ENCODE measurements at regions not wholly inside any gene's neighbourhood (a gene's known extent, or its start where the extent isn't known, plus 50 kb on each side); places are given as distances from the start of the nearest gene placed in this dataset.

DNA sequence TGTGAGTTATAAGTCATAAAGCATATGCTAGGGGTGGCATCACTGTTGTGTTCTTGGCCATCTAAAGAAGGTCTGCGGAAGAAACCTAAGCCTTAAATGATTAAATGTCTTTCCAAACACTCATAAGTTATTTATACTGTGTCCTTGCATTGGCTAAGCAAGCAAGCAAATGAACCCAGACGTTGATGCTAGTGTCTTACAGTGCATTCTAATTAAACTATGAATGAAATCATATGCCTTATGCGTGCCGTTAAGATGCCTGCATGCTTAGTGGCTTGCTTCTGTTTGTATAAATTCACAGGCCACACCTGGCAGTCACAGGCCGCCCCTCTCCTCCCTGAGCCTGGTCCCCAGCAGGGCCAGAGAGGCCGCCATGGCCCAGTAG is 49.9 kb downstream of the RIN2 start:
- H3K9ac ChIP-seq (ENCODE audit: insufficient read depth in 1 of 2, low read length in 2 of 2) = no peak overlapping the region
- H3K27me3 ChIP-seq (ENCODE audit: control insufficient read depth in 3 of 3, insufficient read depth in 3 of 3, low read length in 2 of 3) = no peaks in the 10 kb centered on the region
- 73 to 75% methylated on average over 6 of the region's 6 CpGs for WGBS, 2 donors
- H3K9me3 ChIP-seq (ENCODE audit: control insufficient read depth in 4 of 4, insufficient read depth in 3 of 4, low read length in 3 of 4) = no peaks in the 10 kb centered on the region
- ATAC-seq (ENCODE audit: insufficient read depth, low FRiP score) (no peak), DNase-seq (no peak)
- H3K4me3 ChIP-seq = no peak overlapping the region
- TF ChIP-seq, protein P1, sequence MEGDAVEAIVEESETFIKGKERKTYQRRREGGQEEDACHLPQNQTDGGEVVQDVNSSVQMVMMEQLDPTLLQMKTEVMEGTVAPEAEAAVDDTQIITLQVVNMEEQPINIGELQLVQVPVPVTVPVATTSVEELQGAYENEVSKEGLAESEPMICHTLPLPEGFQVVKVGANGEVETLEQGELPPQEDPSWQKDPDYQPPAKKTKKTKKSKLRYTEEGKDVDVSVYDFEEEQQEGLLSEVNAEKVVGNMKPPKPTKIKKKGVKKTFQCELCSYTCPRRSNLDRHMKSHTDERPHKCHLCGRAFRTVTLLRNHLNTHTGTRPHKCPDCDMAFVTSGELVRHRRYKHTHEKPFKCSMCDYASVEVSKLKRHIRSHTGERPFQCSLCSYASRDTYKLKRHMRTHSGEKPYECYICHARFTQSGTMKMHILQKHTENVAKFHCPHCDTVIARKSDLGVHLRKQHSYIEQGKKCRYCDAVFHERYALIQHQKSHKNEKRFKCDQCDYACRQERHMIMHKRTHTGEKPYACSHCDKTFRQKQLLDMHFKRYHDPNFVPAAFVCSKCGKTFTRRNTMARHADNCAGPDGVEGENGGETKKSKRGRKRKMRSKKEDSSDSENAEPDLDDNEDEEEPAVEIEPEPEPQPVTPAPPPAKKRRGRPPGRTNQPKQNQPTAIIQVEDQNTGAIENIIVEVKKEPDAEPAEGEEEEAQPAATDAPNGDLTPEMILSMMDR (IDR thresholded peaks at IDR 0.05; ENCODE audit: control extremely low read depth, extremely low read depth) = no peak
- peaks cover 0 to 6% (median 4%) of the 10 kb centered on the region in 4 donors for H3K36me3 ChIP-seq (ENCODE audit: control insufficient read depth in 4 of 4, insufficient read depth in 4 of 4, low read length in 4 of 4)
- H3K27ac ChIP-seq (ENCODE audit: low read depth in 1 of 2, low read length in 1 of 2) = no peak overlapping the region
- peaks cover 6 to 14% (median 8%) of the 10 kb centered on the region in 5 donors for H3K4me1 ChIP-seq (ENCODE audit: control insufficient read depth in 5 of 5, insufficient read depth in 5 of 5, low read length in 5 of 5)

DNA sequence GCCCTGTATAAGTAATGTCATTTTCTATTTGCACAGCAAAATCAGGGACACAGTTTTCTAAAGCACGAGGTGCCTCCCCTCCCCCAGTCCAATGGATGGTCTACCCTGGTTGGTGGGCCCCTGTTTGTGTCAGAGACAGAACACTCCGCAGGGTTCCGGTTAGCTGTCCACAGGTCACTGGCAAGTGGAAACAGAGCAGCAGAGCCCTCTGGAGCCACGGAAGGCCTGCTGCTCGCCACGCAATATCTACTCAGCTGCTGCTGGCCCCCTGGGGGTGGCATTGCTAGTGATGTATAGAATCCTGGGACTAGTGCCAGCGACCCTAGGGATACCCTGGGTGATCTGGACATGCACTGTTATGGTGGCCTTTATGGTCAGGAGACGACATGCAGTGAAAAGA is 50.4 kb downstream of the RIN2 start:
- no peaks in the 10 kb centered on the region for H3K9me3 ChIP-seq (ENCODE audit: control insufficient read depth in 4 of 4, insufficient read depth in 3 of 4, low read length in 3 of 4)
- H3K27me3 ChIP-seq (ENCODE audit: control insufficient read depth in 3 of 3, insufficient read depth in 3 of 3, low read length in 2 of 3) = no peaks in the 10 kb centered on the region
- H3K9ac ChIP-seq (ENCODE audit: insufficient read depth in 1 of 2, low read length in 2 of 2) = no peak overlapping the region
- H3K4me1 ChIP-seq (ENCODE audit: control insufficient read depth in 5 of 5, insufficient read depth in 5 of 5, low read length in 5 of 5) = peaks cover 6 to 14% (median 8%) of the 10 kb centered on the region in 5 donors
- H3K27ac ChIP-seq (ENCODE audit: low read depth in 1 of 2, low read length in 1 of 2) = no peak overlapping the region
- H3K36me3 ChIP-seq (ENCODE audit: control insufficient read depth in 4 of 4, insufficient read depth in 4 of 4, low read length in 4 of 4) = peaks cover 0 to 6% (median 4%) of the 10 kb centered on the region in 4 donors
- ATAC-seq (ENCODE audit: insufficient read depth, low FRiP score) (no peak), DNase-seq (no peak)
- no peak overlapping the region for H3K4me3 ChIP-seq
- TF ChIP-seq, protein P1 (IDR thresholded peaks at IDR 0.05; ENCODE audit: control extremely low read depth, extremely low read depth) = no peak
- WGBS, 2 donors = 90 to 95% methylated on average over 8 of the region's 8 CpGs

DNA sequence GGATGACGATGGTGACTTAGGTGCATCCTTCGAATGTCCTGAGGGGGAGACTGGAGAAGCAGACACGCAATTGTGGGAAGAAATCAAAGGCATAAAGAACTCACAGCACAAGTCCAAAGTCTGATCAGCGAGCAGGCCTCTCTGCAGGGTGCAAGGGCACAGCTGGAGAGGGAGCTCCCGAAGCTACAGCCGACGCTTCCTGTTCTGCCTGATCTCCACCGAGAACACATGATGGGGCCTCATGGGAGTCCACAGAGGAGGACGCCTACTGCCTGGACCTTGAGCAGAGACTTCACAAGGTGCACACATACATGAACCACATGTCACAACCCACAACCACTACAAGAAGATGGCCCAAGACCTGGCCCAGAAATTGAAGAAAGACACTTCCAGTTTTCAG is 51.4 kb downstream of the RIN2 start:
- Histone ChIP-seq H3K36me3 (ENCODE audit: control insufficient read depth in 4 of 4, insufficient read depth in 4 of 4, low read length in 4 of 4) (peaks cover 0 to 6% (median 4%) of the 10 kb centered on the region in 4 donors), H3K4me1 (ENCODE audit: control insufficient read depth in 5 of 5, insufficient read depth in 5 of 5, low read length in 5 of 5) (peaks cover 8 to 15% (median 11%) of the 10 kb centered on the region in 5 donors), H3K4me3 (no peak overlapping the region), H3K9me3 (ENCODE audit: control insufficient read depth in 4 of 4, insufficient read depth in 3 of 4, low read length in 3 of 4) (peaks cover 0 to 2% (median 0%) of the 10 kb centered on the region in 4 donors), H3K9ac (ENCODE audit: insufficient read depth in 1 of 2, low read length in 2 of 2) (no peak overlapping the region), H3K27me3 (ENCODE audit: control insufficient read depth in 3 of 3, insufficient read depth in 3 of 3, low read length in 2 of 3) (no peaks in the 10 kb centered on the region), H3K27ac (ENCODE audit: low read depth in 1 of 2, low read length in 1 of 2) (peak overlapping the region in 1 of 2 donors; percentile 24)
- ATAC-seq (ENCODE audit: insufficient read depth, low FRiP score) = no peak
- DNase-seq = no peak
- TF ChIP-seq, protein P1 (IDR thresholded peaks at IDR 0.05; ENCODE audit: control extremely low read depth, extremely low read depth) = no peak
- 92 to 94% methylated on average over 9 of the region's 9 CpGs for WGBS, 2 donors

DNA sequence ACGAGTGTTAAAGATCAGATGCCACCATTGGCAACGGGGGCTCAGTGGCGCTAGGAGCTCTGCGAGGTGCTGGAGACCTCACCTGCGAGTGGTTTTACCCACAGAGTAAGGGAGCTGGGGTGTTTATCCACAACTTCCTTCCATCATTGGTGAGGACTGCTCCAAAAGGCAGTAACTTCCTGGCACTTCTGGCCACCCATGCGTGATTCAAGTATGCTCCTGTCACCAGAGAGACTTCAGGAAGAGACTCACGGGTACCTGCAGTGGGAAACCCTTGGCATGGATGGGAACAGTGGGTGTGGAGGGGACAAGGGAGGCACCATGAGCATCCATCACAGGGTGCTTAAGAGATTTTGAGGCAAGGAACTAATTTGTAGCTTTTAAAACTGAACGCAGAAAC is 53.2 kb downstream of the RIN2 start:
- no peaks in the 10 kb centered on the region for H3K27me3 ChIP-seq (ENCODE audit: control insufficient read depth in 3 of 3, insufficient read depth in 3 of 3, low read length in 2 of 3)
- peaks cover 0 to 2% (median 0%) of the 10 kb centered on the region in 4 donors for H3K9me3 ChIP-seq (ENCODE audit: control insufficient read depth in 4 of 4, insufficient read depth in 3 of 4, low read length in 3 of 4)
- ATAC-seq (ENCODE audit: insufficient read depth, low FRiP score) = no peak
- WGBS, 2 donors = 78 to 80% methylated on average over 8 of the region's 8 CpGs
- peak overlapping the region in 1 of 2 donors; percentile 0 for H3K27ac ChIP-seq (ENCODE audit: low read depth in 1 of 2, low read length in 1 of 2)
- peaks cover 0 to 5% (median 2%) of the 10 kb centered on the region in 4 donors for H3K36me3 ChIP-seq (ENCODE audit: control insufficient read depth in 4 of 4, insufficient read depth in 4 of 4, low read length in 4 of 4)
- no peak for DNase-seq
- peaks cover 12 to 20% (median 16%) of the 10 kb centered on the region in 5 donors for H3K4me1 ChIP-seq (ENCODE audit: control insufficient read depth in 5 of 5, insufficient read depth in 5 of 5, low read length in 5 of 5)
- H3K9ac ChIP-seq (ENCODE audit: insufficient read depth in 1 of 2, low read length in 2 of 2) = no peak overlapping the region
- TF ChIP-seq, protein P1 (IDR thresholded peaks at IDR 0.05; ENCODE audit: control extremely low read depth, extremely low read depth) = no peak
- H3K4me3 ChIP-seq = no peak overlapping the region
